NCI-H226 (cell line): ENCODE measurements at regions not wholly inside any gene's neighbourhood (a gene's known extent, or its start where the extent isn't known, plus 50 kb on each side); places are given as distances from the start of the nearest gene placed in this dataset.

Experiments used
- DNase-seq: peaks from one replicate; pipeline ENCODE4 v3.0.0-alpha.2; 2015

DNA sequence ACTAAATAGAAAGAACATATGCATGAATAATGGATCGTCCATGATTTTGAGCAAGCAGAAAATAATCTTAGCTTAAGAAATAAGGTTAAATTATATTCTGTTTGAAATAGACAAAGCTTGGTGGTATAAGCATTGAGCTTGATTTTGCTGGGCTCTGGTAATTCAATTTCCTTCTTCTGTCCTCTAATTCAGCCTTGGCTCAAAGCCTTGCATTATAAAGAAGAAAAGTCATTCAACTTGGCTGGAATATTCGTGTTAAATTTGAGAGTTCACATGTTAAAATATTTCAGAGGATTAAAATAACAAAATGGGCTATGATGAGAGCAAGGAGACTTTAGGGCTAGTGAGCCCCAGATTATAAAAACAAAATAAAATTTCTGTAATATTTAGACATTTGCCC is 415.4 kb upstream of the PCDH20 start:
- no peak for DNase-seq

DNA sequence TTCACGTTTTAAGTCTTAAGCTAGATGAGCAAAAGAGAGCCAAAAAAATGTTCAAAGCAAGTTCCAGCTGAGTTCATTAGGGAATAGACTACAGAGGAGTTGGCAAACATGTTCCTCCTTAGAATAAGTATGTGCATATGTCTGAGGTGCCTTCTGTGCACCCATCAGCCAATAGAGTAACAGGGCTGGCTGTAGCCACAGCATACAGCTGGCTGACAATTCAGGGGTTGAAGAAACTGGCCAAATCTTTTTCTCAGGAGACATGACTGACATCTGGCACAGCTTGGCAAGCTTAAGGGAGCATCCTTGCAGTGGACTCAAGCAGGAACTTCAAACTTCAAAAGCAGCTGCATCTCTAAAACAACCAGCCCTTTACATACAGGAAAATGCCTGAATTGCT is 414.8 kb upstream of the PCDH20 start:
- no peak for DNase-seq

DNA sequence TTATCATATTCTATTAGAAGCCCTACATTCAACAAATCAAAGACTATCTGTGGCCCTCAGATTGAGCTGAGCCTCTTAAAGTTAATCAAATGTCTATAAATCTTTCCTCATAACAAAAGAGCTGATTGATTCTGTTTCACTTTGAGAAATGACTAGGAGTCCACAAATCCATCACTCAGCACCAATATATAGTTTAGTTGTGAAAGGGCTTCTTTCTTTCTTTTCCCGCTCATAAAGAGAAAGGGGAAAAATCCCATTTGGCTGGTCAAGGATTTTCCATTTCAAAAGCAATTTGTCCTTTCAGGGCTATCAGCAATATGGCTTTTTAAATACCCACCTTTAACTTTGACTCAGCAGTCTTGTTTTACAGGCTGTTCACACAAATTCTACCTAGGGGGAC is 408.5 kb upstream of the PCDH20 start:
- DNase-seq: no peak

DNA sequence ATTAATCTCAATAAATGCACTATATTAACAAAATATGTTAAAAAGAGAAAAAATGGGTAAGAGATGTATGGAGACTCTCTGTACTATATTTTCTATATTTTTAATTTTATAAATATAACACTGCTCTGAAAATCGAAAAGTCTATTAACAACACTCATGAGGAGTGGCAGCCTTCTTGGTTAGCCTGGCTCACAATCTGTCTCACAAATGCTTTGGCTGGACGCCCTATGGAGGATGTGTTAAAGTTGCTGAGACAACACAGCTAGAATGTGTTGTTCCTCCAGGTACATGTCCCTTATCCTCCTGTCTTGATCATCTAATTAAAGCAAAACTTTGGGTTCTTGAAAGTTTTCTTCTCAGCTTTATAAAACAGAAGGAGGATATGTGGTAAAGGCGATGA is 396.6 kb upstream of the PCDH20 start:
- no peak for DNase-seq

DNA sequence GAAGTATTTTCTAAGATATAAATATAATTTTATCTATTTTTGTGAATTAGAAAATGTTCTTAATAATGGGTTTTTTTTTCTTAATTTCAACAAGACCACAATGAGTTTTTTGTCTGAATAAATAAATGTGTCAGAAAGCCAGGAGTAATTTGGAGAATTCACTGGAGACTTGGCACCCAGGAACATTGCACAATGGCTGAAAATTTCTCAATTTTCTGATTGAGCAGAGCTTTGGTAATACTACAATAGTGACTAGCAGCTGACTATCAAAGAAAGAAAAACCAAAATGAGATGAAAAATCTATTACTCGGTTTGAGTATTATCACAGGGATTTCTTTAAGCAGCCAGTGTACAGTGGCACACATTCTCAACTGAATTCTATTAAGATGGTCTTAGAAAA is 394.4 kb upstream of the PCDH20 start:
- DNase-seq: no peak

DNA sequence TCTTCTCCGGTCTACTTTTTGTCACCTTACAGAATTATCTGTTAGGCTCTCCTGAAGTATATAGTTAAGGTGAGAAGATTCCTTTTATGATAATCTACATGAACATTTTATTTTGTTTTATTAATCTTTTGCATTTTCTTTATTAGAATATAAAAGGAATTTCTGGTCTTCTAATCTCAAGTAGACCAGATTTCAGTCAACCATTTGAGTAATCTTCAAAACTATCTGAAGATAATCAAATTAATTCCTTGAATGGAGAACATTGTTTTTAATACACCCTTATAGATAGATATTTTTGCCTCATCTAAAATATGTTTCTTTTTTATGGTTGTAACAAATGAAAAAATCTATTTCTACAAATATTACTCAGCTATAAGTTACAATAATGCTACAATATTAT is 381.7 kb upstream of the PCDH20 start:
- no peak for DNase-seq

DNA sequence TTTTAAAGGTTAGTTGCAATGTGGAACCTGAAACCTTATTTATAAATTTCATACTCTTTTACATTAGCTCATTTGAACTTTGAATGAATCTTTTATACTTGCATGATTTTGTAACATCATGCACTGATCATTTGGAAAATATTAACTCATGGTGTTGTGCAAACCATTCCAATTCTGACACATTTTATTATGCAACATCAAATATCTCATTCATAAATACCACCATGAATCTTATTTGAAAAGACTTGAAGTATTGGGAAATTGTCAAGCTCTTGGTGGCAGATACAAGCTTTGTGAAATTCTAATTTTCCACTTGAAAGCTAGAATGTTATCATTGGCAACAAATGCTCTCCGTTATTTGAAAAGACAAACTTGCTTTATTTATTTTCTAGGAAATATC is 379.9 kb upstream of the PCDH20 start:
- DNase-seq: no peak

DNA sequence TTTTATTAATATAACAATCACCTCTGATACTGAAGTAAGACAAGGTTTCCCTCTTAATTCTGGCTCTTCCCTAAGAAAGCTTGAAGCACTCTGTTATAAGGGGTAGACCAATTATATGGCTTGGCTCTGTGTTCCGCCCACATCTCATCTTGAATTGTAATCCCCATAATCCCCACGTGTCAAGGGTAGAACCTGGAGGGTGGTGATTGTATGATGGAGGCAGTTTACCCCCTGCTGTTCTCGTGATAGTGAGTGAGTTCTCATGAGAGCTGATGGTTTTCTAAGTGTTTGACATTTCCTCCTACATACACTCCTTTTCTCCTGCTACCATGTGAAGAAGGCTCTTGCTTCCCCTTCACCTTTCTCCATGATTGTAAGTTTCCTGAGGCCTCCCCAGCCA is 363.8 kb upstream of the PCDH20 start:
- DNase-seq: no peak

DNA sequence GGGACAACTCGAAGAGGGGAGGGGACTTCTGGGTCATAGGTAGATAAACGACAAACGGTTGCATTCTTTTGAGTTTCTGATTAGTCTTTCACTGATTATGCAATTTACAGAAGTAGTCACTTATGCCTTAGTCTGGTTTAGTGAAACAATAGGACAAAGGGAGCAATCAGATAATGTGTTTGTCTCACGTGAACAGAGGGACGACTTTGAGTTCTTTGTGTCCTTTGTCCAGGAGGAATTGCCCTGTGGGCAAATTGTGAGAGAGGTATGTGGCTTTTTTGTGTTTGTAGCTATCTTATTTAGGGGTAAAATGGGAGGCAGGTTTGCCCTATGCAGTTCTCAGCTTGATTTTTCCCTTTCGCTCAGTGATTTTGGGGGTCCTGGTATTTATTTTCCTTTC is 362.9 kb upstream of the PCDH20 start:
- DNase-seq: no peak

DNA sequence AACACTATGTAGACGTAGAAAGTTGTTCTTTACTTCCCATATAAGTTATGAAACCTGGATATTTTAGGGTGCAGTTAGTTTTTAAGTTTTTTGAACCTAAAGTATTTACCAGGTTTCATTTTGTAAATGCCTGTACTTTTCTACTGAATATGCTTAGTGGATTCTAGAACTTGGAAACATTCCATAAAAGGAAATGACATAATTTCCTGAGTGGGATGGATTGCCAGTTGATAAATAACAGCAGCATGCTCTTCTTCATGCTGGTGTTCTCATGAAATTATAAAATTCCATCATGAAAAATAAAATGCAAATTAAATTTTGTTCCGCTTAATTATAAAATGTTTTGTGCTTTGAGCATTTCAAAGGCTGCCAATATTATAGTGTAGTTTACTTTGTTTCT is 362.2 kb upstream of the PCDH20 start:
- DNase-seq: no peak

DNA sequence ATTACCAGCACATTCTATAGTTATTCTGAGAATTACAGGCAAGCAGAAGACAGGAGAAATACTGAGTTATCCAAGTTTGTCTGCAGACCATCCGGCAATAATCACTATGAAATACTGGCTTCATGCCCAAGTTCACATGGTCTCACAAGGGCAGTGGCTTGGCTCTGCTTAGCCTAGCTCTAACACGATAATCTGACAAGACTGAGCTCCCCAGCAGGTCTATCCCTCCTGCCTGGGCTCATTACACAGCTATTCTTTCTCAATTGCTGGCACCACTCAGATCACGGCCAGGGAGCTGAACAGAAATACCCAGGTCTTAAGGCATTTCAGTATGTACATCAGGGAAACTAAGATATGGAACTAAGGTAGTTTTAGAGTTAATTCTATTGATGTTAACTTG is 361.6 kb upstream of the PCDH20 start:
- DNase-seq: no peak

DNA sequence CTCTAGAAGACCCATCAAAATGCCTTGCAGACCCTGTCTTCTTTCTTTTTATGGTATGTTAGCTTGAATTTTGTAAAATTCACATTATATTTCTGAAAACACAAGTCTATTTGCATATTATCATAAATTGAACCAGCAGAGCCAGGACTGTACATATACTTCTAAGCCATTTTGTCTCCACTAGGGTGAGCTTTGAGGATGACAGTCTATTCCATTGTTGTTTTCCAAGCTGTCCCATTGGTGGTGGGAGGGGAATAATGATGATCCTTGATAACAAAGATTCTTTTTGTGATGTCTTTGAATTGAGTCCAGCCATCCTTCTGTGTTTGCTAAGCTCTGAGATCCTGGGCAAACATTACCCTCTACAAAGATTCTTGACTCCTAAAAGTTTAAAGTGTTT is 359.3 kb upstream of the PCDH20 start:
- DNase-seq: no peak

DNA sequence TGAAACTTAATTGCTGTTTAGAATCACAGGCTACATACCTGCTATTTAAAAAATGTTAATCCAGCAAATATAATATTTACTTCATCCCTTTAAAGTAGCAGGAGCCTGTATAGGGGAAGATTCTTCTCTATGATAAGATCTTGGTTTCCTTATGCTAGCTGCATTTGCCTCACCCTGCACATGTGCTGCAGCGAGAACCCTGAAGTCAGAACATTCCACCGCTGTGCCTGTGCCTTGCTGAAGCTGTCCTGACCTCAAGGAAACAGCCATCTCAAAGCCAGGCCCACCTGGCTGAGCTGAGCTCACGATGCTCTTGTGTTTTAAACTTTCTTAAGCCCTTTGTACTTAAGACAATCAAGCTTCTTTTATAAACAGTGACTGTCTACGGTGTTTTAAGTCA is 355.0 kb upstream of the PCDH20 start:
- no peak for DNase-seq

DNA sequence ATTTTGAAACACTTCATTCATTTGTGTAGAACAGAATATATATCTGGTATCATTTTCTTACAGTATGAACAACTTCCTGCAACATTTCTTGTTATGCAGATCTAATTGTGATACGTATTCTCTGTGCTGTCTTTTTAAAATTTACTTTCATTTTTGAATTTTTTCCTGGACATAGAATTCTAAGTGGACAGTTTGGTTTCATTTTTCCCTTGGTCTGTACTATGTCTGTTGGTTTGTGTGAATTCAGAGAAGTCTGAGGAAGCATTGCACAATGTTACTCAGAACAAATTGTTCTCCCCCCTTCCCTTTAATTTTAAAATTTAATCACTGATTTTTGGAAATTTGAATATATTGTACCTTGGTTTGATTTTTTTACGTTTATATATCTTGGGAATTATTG is 352.5 kb upstream of the PCDH20 start:
- DNase-seq: no peak

DNA sequence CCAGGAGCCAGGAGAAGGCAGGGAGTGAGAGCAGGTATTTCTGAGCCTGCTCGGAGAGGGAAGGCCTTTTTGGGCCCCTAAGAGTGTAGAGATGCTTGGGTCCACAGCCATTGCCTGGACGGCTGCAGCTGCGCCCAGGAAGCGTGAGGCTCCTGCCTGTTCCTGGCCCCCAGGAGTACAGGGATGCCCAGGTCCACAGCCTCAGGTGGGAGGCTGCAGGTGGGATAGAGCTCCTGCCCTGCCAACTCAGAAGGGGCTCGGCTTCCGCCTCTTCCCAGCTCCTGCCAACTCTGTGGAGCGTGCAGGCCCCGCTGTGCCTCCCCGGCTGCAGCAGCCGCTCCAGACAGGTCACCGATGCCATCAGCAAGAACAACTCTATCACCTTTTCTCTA is 351.0 kb upstream of the PCDH20 start:
- no peak for DNase-seq

DNA sequence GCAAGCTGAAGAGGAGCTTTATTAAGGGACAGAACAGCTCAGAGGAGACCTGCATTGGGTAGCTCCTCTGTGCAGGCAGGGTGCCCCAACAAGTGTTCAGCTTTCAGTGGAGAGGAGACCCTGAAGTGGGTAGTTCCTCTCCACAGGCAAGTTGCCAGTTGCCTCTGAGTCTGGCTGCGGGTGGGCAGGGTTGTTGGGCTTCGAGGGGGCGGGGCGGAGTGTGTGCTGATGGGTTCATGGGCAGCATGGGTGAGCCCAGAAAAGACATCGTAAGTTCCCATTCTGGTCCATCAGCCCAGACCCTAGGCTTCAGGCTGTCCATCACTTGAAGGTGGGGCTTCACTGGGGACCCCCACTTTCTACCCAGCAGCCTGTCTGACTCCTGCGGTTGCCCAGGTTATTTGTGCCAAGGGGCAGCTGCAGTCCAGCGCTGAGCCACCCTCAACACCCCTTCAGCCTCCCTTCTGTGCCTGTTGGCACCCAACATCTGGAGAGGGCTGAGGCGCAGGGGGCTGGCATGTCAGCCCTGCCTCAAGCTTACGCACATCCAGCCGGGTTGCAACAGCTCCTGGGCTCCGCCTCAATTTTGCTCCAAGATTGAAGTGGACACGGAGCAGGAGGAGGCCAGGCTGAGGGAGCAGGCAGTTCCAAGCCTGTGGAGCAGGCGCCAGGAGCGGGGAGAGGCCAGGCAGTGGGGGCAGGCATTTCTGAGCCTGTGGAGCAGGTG is 350.5 kb upstream of the PCDH20 start:
- DNase-seq: no peak

DNA sequence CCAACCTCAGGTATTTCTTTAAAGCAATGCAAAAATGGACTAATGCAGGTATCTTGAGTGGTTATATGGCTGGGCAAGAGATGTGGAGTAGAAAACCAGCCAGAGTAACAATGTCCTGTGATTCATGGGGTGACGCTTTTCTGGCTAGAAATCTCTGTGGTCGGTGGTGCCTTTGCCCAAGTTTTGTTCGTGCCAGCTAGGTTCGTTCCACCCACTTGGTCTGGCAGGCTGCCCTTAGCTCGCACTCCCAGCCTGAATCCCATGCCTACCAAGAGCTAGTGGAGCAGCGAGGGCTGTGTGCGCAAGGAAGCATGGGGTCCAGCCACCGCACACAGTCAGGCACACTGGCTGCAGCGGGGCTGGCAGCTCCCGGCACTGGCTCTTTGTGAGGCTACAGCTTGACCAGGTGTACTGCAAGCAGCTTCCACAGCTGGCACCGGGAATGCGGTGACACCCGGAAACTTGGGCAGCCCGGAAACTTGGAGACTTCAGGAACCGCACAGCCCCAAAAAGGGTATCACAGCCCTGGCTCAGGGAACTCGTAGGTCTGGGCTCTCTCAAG is 349.6 kb upstream of the PCDH20 start:
- no peak for DNase-seq

DNA sequence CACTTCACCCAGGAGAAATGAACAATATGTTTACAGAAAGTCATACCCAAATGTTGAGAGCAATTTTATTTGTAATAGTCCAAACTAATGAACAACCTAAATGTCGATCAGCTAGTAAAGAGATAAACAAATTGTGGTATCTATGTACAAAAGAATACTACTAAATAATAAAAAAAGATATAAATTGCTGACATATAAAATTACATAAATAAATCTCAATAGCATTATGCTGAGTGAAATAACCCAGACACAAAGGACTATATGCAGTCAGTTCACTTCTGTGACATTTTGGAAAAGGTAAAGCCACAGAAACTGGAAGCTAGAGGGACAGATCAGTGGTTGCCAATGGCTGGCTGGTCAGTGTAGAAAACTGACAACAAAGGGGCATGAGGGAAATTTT is 346.0 kb upstream of the PCDH20 start:
- DNase-seq: no peak

DNA sequence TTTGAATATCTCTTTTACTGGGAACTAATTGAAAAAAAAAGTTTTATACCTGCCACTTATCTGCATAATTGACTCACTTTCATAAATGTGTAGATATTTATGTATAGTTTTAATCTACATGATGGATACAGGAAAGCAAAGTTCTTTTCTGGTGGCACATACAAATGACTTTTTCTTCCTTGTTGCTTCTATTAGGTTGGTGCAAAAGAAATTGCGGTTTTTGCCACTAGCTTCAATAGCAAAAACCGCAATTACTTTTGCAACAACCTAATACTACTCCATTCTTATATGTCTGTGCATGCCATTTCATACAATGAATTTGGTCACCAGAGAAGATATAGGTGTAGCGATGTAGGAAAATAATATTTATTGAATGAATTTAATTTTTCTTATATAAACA is 344.5 kb upstream of the PCDH20 start:
- no peak for DNase-seq

DNA sequence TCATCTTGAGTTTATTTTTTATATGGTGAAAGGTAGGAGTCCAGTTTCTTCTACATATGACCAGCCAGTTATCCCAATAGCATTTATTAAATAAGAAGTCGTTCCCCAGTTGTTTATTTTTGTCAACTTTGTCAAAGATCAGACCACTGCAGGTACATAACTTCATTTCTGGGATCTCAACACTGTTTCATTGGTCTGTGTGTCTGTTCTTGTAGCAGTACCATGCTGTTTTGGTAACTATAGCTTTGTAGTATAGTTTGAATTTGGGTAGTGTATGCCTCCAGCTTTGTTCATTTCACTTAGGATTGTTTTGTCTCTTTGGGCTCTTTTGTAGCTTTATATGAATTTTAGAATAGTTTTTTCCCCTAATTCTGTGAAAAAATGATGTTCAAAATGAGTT is 340.4 kb upstream of the PCDH20 start:
- DNase-seq: no peak

DNA sequence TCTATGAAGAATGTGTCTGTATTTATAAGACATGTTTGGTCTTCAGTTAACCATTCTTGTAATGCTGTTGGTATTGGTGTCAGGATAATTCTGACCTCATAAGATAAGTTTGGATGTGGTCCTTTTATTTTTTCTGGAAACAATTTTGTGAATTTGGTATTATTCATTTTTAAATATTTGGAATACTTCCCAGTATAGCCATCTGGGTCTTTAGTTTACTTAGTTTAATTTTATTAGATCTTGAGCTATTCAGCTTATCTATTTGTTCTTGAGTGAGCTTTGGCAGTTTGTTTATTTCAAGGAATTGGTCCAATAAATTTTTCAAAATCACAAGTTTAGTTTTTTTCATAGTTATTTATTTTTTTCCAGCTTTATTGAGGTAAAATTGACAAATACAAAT is 335.4 kb upstream of the PCDH20 start:
- DNase-seq: no peak

DNA sequence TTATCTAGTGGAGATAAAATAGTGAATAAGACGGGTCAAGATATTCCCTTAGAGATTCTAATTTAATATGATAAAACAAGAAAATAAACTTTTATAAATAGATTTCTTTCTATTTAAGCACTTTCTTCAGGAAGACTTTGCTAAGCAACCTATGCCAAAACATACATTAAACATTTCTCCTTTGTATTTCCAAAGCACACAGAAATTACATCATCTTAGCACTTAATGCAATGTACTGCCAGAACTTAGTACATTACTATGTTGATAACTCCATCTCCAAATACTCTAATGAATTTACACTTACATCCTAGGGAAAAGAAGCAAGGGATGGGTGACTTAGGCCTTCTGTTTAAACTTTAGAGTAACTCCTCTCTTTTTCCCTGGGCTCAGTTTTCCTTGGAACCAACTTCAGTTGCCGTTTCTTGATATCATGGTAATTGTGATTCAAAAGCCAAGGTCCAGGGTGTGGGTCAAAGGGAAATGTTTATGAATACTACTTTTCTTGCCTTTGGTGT is 322.6 kb upstream of the PCDH20 start:
- DNase-seq: no peak

DNA sequence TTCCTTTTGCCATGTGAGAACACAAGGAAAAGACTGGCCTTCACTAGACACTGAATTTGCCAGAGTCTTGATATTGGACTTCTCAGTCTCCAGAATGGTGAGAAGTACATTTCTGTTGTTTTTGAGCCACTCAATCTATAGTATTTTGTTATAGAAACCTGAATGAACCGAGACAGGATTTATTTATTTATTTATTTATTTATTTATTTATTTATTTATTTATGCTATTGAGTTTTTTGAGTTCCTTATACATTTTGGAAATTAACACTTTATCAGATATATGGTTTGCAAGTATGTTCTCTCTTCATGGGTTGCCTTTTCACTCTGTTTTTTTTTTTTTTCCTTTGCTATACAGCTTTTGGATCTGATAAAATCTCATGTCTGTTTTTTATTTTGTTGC is 319.0 kb upstream of the PCDH20 start:
- no peak for DNase-seq

DNA sequence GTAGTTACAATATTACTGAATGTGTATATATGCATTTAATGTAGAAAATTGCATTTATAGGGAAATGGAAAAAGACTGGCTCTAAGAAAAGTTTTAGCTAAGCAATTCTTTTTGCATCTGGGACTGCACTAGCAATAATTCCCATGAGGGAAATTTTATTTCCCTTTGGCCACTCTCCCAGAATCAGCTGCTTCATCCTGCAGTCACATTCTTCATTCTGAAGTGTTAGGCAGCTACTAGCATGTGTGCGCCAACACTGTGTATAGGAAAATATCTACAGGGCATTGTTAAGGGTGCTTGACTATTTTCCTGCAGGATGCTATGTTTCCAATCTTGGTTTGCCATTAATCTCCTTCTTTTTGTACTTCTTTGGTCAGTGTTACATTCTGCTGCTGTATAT is 312.8 kb upstream of the PCDH20 start:
- peak; percentile 33 for DNase-seq

DNA sequence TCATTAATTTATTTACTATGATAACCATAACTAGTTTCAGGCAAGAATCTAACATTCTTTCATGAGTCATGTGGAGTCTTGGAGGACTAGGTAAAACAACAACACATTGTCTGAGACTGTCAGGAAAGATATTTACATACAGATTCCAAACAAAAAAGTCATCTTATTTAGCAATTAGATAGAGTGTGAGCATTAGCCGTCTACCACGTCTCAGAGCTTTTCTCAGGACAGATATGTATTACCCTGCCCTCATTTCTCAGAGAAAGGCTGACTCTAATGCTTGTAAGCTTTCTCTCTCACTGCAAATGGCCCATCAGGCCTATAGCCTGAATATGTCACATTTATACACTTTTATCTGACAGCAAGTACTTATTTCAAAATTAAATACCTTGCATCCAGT is 312.1 kb upstream of the PCDH20 start:
- peak; percentile 51 for DNase-seq
